ENCODE measurements at regions not wholly inside any gene's neighbourhood (a gene's known extent, or its start where the extent isn't known, plus 50 kb on each side); places are given as distances from the start of the nearest gene placed in this dataset.

DNA sequence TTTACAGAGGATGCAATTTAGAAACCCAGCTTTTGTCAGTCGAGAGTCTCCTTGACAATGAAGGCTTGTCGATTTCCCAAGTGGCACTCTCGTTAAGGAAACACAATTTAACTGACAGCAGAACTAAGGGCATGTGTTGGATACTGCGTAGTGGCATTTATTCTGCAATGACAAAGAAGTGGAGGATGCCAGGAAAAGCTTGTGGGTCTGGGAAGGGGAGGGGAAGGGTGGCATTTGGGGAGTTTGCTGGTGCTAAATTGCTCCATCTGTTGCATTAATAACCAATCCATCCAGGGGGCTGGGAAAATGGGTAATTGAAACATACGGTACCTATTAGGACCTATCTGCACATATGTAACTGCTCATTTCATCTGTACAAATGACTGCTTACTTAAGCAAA is 190.6 kb downstream of the NSG2 start:
- DNase-seq, result no peak

DNA sequence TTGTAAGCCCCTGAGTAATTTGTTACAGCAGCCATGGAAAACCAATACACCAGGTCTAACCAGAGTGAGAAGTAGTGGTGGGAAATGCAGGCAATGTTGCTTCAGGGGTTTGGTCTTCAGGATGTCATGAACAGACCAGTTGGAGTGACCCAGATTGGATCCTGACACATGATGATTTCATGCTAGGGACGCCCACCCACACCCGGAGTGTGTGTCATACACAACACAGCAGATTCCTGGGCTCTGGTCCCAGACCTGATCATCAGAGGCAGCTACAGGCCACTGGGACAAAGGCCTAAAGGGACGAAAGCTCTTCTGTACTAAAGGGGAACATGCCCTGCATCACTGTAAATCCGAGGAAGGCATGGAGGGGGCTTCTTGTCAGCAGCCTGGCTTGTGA is 194.2 kb downstream of the NSG2 start:
- DNase-seq, result no peak

DNA sequence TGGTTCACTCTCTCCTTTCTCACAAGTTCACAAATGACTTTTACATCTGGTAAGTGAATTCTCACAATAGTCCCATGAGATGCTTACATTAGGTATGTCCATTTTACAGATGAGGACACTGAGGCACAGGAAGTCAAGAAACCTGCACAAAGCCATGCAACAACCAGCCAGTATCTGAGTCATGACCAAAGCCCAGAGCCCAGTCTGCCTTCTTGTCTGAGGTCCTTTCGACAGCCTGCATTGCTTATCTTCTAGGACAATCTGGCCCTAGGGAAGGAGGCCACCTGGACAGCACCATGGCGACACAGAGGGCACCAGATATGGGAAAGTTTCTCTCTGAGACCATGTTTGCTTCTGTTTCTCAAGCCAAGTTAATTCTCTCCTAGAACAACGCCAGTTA is 197.1 kb downstream of the NSG2 start:
- no peak for DNase-seq

DNA sequence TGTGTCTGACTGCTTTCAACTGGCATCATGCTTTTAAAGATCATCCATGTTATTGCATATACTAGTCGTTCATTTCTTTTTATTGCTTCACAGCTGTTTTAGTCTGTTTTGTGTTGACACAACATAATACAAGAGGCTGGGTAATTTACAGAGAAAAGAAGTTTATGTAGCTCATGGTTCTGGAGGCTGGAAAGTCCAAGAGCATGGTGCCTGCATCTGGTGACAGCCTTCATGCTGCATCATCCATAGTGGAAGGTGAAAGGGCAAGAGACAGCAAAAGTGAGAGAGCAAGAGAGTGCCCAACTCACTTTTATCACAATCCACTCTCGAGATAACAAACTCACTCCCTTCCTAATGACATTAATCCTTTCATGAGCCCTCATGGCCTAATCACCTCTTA is 198.4 kb downstream of the NSG2 start:
- no peak for DNase-seq

DNA sequence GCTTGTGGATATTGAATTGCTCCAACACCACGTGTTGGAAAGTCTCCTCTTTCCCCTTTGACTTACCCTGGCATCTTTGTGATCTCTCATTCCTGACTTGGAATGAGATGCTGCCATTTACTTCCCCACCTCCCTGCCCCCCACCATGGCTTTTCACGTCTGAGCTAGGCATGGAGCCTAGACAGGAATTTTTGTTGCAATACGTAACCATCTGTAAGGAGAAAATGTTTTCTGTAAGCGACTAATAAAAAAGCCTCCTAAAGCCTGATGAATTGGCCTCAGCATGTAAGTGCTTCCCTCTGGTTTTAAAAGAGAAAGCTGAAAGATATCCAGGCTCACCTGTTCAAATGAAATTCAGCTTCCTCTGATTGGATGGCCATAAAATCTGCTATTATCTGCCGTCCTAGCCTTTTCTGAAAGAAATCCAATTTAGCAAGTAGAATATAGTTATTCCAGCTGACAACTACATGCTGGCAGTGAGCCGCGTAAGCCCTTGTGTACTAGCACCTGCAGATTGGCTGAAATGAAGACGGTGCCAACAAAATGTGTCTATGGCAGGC is 200.1 kb downstream of the NSG2 start:
- DNase-seq, result no peak

DNA sequence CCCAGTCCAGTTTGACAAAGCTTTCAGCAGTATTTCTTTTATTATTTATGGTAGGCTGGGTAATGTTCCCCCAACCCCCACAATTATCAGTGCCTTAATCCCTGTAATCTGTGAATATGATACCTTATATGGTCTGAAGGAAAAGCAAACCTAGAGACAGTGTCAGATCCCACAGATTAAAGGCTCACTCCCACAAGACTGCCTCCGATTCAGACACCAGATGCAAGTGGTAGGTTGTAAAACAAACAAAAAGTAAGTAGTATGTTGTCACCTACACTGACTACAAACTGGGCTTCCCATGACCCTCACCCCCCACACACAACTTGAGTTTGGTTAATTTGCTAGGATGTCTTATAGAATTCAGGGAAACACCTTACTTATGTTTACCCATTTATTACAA is 201.2 kb downstream of the NSG2 start:
- no peak for DNase-seq

DNA sequence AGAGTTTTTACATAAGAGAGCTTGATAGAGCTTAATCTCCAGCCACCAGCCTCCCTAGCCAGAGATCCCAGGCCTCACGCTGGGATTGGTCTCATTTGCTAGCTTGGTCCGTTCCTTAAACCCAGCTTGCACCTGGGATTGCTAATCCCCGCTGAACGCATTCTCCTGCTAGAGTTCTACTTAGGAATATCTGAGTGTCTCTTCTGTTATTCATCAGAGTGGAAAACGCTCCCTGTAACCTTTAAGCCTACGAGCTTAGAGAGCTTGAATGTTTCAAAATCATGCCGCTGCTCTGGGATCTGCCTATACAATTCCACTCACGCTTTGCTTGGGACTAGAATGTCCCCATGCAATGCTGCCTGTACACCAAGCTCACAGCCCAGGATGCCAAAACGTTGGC is 201.8 kb downstream of the NSG2 start:
- no peak for DNase-seq

DNA sequence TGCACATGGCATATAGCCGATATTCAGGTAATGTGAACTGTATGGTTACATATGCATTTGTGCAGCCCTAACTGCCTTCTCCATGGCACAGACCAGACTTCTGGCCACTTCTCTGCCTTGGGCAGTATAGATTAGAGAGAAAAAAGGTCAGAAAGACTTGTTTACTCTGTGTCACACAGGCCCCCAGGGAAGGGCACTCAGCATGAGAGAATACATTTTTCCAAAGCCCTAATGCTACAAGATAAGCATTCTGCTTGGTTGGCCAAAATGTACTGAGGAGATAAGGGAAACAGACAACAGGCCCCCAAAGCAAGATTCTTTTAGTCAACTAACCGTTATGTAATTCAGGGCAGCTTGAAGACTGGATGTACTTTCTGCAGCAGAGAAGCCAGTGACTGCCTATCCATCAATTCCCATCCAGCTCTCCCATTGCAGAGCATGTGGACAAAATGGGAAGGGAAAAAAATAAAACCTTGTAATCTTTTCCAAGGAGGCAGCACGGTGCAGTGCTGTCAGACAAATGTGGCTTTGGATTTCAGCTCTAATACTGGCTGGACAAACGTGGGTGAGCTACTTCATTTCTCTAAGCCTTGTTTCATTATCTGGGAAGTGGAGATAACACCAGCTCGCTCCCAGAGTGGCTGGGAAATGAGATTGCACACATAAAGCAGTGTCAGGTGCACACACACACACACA is 205.9 kb downstream of the NSG2 start:
- no peak for DNase-seq

DNA sequence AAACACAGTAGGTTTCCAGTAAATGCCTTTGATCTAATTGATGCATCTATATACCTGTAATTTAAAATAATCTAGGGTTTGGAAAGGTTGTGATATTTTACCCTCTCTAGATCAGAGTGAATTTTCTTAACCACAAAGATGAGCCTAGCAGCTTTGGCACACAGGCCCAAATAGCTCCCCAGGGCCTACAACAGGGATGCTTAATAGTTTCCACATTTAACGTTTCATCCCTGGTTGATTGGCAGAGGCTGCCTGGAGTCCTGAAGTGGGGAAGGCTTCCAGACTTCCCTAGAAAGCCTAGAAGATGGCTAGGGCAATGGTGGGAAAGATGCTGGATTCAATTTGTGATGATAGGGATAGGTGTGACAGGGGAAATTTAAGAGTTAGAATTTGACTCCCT is 206.6 kb downstream of the NSG2 start:
- no peak for DNase-seq

DNA sequence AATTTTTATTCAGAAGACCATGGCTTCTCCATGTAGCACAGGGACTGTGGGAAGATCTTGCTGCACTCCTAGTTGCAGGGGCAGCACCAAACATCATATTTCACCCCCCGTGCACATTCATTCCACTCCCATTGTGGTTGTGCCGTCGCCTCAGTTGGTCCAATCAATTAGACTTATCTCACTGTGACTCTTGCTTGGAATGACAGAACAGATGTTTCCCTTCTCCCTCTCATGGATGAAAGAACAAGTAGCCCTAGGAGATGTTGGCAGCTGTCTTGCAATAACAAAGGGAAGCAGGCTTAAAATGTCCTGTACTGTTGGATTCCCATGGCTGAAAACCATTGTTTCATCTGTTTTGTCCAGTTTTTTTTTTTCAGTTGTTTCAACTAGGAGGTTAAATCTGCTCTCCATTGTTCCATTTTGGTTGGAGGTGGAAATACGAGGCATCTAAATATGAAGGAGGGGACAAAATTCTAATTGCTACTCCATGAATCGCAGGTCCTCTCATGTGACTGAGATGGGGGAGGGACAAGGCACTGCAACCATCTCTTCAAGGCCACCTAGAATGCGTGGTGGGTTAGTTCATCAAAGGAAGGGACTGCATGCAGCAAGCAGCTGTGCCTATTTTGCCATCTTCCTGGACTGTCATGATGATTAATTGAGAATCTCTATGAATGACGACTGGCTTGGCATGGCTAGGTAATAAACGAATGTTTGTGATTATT is 214.4 kb downstream of the NSG2 start:
- no peak for DNase-seq

DNA sequence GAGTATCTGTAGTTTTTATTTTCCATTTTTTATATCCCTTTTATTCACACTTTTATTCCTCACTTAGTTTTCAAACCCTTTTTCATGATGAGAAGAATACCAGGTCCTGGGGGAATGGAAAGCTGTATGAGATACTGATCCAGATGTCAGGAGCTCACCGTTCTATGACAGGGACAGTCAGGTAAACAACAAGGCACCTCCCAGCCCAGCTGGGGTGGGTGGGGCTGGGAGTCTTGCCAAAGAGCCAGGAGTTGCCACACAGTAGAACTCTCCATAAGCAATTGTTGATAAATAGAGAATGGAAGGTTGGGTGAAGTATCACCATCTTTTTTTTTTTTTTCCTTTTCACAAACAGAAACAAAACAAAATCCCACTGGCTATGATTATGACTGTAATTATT is 225.8 kb downstream of the NSG2 start:
- no peak for DNase-seq

DNA sequence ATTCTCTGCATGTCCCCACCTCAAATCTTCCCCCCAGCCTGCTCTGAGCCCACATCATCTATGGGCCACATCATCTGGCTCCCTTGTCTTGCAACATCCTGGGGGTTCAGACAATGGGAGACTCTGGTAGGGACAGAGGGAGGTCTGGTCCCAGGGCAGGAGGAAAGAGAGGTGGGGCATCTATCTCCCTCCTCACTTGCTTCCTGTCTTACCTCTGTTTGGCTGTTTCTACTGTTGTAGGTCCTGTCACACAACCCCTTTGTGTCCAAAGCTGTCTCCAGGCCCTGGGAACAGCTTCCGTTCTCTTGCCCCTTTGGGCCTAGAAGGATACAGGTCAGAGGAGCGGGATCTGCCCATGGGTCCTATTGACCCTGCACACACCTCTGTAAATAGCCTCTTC is 227.2 kb downstream of the NSG2 start:
- DNase-seq, result no peak

DNA sequence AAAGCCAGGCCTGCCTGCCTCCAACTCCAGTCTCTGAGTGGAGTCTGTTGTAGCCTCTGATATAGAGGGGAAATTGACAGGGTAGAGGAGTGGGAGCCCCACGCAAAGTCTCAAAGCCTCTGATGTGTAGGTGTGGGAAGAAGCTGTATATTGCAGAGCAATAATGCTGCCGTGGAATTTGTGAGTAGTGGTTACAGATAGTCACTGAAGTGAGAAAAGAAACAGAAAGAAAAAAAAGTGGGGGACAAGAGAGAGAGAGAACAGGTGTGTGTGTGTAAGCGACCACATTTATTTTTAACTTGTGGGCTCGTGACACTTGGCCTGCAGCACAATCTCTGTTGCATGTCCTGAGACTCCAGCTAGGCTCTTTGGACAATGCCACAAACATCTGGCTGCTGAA is 227.8 kb downstream of the NSG2 start:
- no peak for DNase-seq

DNA sequence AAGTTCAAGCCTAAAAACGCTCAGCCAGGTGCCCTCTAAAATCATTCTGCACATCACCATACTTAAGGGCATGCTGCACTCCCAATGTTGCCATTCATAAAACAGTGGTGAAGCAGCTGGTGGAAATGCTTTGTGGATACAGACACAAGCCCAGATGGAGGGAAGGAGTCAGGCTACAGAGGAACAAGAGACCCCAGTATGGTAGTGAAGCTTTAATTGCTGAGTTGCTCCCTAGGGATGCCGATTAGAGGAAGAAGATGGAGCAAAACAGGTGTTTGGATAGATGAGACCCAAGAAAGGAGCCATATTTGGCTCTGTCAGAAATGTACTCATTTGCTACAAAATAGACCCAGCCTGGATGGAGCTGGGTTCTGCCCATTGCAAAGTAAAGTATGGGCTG is 230.5 kb downstream of the NSG2 start:
- DNase-seq, result no peak

DNA sequence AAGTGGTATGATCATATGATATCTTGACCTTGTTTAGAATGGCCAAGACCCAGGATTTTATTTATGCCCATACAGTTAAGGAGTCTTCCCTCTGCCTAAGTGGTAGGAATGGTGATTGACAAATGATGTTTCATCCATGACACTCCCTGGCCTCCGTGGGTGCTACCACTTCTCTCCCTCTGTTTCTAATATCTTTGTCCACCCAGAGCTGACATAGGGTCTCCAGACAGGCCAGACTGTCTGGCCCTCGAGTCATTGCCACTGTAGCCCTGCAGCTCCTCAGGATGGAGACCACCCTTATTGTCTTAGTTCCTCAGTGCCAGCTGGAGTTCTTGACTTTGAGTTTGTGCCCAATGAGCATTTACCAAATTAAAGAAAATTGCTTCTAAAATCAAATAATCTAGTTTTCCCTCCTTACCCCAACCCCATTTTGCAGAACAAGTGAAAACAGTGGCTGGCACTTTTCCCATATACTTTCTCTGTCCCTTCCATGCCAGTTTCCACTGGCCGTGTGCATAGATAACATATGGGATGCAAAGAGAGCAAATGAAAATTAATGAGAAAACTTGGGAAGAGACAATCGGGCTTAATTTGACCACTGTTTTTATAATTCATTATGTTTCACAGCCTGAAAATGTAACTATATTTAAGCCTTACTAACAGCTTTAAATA is 235.7 kb downstream of the NSG2 start:
- DNase-seq, result no peak

DNA sequence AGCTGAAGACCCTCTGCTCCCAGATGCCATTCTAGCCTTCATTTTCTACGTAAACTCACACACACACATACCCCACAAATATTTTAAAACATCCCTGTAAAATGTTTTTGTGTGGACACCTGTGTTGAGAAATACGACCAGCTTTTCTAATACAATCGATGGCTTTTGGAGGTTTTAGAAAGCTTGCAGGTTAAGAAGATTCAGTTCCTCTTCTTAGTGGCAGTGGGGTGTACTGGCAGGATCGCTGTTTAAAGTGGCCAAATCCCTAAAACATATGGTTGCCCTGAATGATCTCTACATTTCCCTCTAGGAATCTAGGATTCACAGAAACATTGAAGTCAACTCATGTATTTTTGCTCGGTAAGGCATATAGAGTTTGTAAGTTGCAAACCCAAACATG is 236.3 kb downstream of the NSG2 start:
- no peak for DNase-seq

DNA sequence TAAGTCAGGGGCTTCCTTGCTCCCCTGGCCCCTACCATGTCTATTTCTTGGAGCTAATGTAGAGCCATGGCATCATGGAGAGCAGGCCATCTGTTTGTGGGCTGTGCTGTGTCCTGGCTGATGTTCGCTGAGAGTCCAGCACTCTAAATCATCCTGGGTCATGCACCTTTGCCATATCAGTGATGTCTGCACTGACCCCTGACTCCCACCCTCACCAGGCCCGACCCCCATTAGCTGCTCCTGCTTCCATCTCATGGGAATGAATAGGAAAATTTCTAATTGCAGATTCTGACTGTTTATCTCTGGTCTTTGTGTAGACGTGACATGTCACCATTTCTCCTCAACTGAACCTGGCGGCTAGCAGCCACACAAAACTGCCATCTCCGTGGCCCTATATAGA is 236.9 kb downstream of the NSG2 start:
- DNase-seq, result no peak

DNA sequence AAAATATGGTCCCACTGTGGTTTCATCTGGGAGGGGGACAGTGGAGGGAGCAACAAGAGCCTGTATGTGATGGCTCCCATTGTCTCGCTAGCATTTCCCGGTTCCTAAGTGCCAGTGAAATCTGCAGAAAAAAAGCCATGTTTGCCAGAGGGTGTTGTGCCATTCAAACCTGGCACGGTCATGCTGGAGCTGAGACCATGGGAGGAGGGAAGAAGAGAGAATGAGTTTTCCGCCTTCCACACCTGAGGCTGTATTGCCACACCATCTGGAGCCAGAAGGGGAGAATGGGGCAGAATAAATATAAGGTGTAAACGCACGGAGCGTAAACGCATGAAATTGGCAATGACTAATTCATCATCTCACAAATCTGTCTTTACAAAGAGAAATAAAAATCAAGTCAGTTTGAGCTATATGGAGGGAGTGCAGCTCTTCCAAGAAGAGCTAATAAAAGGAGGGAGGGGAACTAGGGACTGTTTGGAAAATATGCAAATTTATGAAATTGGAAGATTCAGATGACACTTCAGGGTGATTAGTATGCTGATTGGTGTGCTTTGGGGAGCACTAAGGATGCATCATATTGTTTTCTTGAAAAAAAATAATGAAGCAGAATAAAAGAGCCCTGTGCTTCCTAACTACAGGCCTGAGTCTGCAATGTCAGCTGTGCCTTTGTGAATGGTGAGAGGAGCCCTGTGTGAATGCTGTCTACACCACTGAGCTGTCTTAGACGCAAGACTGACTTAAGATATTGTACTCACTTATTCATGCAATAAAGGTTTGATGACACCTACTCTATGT is 237.9 kb downstream of the NSG2 start:
- no peak for DNase-seq

DNA sequence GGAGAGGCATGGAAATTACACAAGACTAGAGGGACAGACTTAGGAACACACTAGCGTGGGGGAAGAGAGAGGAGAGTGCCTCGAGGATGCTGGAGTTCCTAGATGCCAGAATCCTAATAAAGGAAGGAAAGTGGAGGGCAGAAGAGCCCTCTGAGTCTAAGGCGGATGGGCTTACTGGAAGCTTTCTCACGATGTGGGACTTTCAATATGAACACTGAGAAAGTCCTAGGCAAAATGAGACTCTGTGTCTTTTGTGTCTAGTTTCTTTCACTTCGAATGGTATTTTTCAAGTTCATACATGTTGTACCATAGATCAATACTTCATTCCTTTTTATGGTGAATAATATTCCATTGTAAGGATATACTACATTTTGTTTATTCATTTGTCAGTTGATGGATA is 239.4 kb downstream of the NSG2 start:
- no peak for DNase-seq

DNA sequence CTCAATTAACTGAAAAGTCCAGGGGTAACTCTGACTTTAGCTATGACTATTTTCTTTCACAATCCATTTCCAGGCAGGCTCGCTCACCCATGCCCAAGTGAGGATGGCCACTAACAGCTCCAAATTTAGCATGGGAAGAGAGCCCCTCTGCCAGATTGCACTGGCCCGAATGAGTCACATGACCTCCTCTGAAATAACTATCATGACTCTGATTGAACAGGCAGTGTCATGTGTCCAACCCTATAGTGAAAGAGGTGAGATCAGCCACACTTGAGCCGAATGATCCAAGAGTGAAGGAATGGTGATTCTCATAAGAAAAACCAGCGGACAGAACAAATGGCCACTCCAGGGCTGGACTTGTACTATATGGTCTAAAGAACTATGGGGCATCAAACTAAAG is 242.3 kb downstream of the NSG2 start:
- no peak for DNase-seq

DNA sequence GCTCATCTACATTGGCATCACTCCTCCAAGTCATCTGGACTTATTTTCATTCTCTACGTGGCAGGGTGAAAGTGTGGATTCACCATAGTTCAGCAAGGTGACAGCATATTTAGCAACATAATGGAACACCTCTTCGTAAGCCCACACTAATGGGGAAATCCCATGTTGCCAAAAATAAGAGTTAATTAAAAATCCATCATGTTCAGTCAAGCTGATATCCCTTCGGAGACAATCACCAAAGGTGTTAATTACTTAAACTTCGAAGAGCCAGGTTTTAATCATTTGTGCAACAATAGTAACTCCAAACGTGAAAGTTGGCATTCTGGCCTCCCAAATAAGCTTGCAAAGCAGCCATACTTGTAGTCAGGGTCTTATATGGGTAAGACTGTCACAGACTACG is 242.9 kb downstream of the NSG2 start:
- DNase-seq, result no peak

DNA sequence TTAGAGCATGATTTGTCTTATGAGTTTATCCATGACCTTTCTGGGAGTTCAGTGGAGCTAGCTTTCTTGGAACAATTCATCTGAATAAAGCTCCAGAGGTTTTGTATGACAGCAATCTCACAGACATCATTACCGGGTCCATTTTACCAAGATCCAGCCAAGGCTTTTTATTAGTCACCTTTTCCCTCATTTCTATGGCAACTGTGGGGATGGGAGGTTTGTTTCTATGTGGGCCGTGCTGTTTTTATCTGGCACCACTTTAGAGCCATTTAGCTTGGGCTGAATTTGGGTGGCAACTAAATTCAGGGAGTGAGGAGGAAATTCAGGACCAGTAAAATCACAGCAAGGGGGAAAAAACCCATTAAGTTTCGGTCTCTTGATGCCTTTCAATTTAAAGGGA is 245.7 kb downstream of the NSG2 start:
- no peak for DNase-seq

DNA sequence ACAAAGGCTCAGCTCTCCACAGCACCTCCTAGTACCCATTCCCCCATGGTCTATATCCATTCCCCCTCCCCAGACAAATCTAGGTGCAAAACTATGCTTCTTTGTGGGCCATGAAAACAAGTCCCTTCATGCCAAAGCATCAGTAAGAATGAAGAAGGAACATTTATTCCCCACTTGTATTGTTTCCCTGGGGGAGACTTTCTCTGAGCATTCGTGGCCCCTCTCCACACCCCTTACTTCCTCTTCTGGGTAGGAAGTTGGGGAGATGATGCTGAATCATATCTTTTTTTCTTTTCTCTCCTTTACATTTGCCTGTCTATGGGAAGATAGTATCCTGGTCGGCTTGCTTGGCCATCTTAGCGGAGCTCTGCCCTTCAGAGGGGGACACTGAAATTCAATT is 246.8 kb downstream of the NSG2 start:
- no peak for DNase-seq

Data from stimulated activated CD4-positive, alpha-beta T cell treated with anti-CD3 and anti-CD28 coated beads, Interleukin-1b, Interleukin-23, amount 100 ng/mL, for 48 hours (primary cell).